Urothelium cell line (cell line): ENCODE measurements at regions not wholly inside any gene's neighbourhood (a gene's known extent, or its start where the extent isn't known, plus 50 kb on each side); places are given as distances from the start of the nearest gene placed in this dataset.
A peak's percentile ranks its signal among the peaks of the same experiment; 100 is the strongest.
"Not testable (repeated sequence)": the region's sequence is repeated elsewhere in the genome, so short reads cannot be mapped to it uniquely, and the experiment has no call there.

Experiments used
- DNase-seq: peaks from one replicate; pipeline ENCODE4 v3.0.0; 2011; ENCODE audit warnings: low spot score, mixed read lengths
- FAIRE-seq: peaks from 2 replicates; lab custom pipeline; 2011; peaks lifted over from hg19 to GRCh38; lab: Jason Lieb, UNC

- FAIRE-seq, result no peak
These were observed 53.4 kb downstream of the MC4R start for GRCh38 chr18:60319129-60319528.

GRCh38 chr18:60311676-60312360, 60.8 kb downstream of the MC4R start:
- FAIRE-seq (no peak), DNase-seq (no peak)

More at GRCh38 chr18:60319129-60319528, 53.4 kb downstream of the MC4R start:
- DNase-seq, result no peak

GRCh38 chr18:60295674-60296073, 76.9 kb downstream of the MC4R start:
- FAIRE-seq, result no peak
- DNase-seq, result no peak

GRCh38 chr18:60292186-60292585, 80.4 kb downstream of the MC4R start:
- DNase-seq (no peak), FAIRE-seq (no peak)

- no peak for FAIRE-seq
- no peak for DNase-seq
These were observed 93.2 kb downstream of the MC4R start for GRCh38 chr18:60279391-60279790.

GRCh38 chr18:60277855-60278480, 94.6 kb downstream of the MC4R start:
- FAIRE-seq, result no peak
- DNase-seq, result peak; percentile 4

- FAIRE-seq (no peak), DNase-seq (no peak)
These were observed 105.0 kb downstream of the MC4R start for GRCh38 chr18:60267391-60268058.

GRCh38 chr18:60266558-60266957, 106.0 kb downstream of the MC4R start:
- FAIRE-seq (no peak), DNase-seq (no peak)

- DNase-seq (peak; percentile 11), FAIRE-seq (no peak)
These were observed 113.4 kb downstream of the MC4R start for GRCh38 chr18:60259052-60259681.

- FAIRE-seq, result no peak
- no peak for DNase-seq
These were observed 123.2 kb downstream of the MC4R start for GRCh38 chr18:60249388-60249787.

GRCh38 chr18:60248336-60249330, 123.9 kb downstream of the MC4R start:
- DNase-seq (no peak), FAIRE-seq (no peak)

- DNase-seq (no peak), FAIRE-seq (no peak)
These were observed 125.5 kb downstream of the MC4R start for GRCh38 chr18:60247103-60247502.

- no peak for DNase-seq
- FAIRE-seq, result no peak
These were observed 126.0 kb downstream of the MC4R start for GRCh38 chr18:60246606-60247005.

- FAIRE-seq (no peak), DNase-seq (no peak)
These were observed 127.5 kb downstream of the MC4R start for GRCh38 chr18:60245096-60245495.

GRCh38 chr18:60239024-60239710, 133.4 kb downstream of the MC4R start:
- not testable (repeated sequence) for DNase-seq, FAIRE-seq

GRCh38 chr18:60235164-60235563, 137.4 kb downstream of the MC4R start:
- no peak for FAIRE-seq
- DNase-seq, result no peak

- FAIRE-seq, result no peak
- DNase-seq, result peak; percentile 16
These were observed 140.0 kb downstream of the MC4R start for GRCh38 chr18:60232541-60232940.

GRCh38 chr18:60228609-60229595, 143.7 kb downstream of the MC4R start:
- FAIRE-seq (no peak), DNase-seq (no peak)

- FAIRE-seq, result no peak
- DNase-seq, result no peak
These were observed 157.1 kb downstream of the MC4R start for GRCh38 chr18:60215432-60215831.
